ENCODE measurements at regions not wholly inside any gene's neighbourhood (a gene's known extent, or its start where the extent isn't known, plus 50 kb on each side); places are given as distances from the start of the nearest gene placed in this dataset.

DNA sequence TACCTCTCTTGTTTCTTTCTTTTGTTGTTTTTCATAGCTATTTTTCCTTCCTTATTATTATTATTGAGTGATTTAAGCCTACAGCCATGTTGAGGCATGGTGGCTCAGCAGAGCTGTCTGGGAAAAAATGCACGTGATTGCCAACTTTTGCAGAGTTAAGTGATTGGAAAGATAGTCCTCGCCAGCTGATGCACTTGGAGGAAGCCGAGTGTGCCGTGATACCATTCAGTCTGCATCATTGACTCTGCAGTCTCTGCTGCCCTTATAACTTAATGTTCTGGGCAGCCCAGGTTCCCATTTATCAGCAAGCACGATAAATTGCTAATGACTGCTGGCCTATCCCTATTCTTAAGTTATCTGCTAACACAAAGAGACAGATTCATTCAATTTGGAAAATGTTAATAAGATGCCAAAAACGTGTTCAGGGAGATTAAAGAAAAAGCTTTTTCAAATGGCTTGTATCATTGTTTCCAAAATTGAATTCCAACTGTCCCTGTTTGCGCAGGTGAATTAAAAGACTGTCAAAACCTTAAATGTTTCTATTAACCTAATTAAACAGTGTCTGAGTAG lies 232.9 kb upstream of the NPY start:
- Mint-ChIP-seq H3K27me3 (ENCODE audit: insufficient read depth, unreplicated experiment) (no peaks in the 10 kb centered on the region), H3K4me3 (ENCODE audit: unreplicated experiment) (no peak overlapping the region), H3K36me3 (ENCODE audit: insufficient read depth, unreplicated experiment) (no peaks in the 10 kb centered on the region), H3K9me3 (ENCODE audit: unreplicated experiment) (no peaks in the 10 kb centered on the region), H3K27ac (ENCODE audit: low read depth, unreplicated experiment) (no peak overlapping the region), H3K4me1 (ENCODE audit: insufficient read depth, unreplicated experiment) (peaks cover 26% of the 10 kb centered on the region)
- ChIA-PET POLR2A (no interaction called here), CTCF (interaction anchor here (0.6 kb wide), 2 partner anchors 13 to 148 kb away, joined by 3 to 4 read pairs; no protein-coding TSS in a partner anchor)
- DNase-seq (ENCODE audit: unreplicated experiment): no peak
- TF ChIP-seq, protein P1, sequence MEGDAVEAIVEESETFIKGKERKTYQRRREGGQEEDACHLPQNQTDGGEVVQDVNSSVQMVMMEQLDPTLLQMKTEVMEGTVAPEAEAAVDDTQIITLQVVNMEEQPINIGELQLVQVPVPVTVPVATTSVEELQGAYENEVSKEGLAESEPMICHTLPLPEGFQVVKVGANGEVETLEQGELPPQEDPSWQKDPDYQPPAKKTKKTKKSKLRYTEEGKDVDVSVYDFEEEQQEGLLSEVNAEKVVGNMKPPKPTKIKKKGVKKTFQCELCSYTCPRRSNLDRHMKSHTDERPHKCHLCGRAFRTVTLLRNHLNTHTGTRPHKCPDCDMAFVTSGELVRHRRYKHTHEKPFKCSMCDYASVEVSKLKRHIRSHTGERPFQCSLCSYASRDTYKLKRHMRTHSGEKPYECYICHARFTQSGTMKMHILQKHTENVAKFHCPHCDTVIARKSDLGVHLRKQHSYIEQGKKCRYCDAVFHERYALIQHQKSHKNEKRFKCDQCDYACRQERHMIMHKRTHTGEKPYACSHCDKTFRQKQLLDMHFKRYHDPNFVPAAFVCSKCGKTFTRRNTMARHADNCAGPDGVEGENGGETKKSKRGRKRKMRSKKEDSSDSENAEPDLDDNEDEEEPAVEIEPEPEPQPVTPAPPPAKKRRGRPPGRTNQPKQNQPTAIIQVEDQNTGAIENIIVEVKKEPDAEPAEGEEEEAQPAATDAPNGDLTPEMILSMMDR (IDR thresholded peaks at IDR 0.05; ENCODE audit: unreplicated experiment): no peak
- intact Hi-C loops (cut with micrococcal nuclease): no loop called here
- no TSS peak for BruUV-seq (replicated peaks)

DNA sequence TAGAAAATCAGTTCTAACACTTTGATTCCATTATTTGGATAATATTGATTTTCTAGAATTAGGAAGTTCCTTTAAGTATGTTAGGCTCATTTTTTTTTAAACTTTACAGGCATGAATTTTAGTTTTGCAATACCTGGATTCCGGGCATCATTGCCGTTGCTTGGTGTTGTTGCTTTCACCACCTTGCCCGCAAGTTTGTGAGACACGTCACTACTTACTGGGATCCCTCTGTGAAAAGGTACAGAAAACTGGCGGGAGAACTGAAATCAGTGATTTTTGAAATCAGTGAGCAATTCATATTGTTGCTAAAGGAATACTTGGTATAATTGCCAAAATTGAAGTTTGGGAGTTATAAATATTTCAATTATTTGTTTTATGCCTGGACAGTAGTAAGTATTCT lies 232.3 kb upstream of the NPY start:
- H3K9me3 Mint-ChIP-seq (ENCODE audit: unreplicated experiment): no peaks in the 10 kb centered on the region
- TF ChIP-seq, protein P1 (IDR thresholded peaks at IDR 0.05; ENCODE audit: unreplicated experiment): no peak
- H3K27ac Mint-ChIP-seq (ENCODE audit: low read depth, unreplicated experiment): no peak overlapping the region
- H3K4me1 Mint-ChIP-seq (ENCODE audit: insufficient read depth, unreplicated experiment): peaks cover 26% of the 10 kb centered on the region
- ChIA-PET CTCF (no interaction called here), POLR2A (interaction anchor here (1.2 kb wide), 1 partner anchor 23 kb away, joined by 4 read pairs; no protein-coding TSS in a partner anchor)
- no TSS peak for BruUV-seq (replicated peaks)
- no peak overlapping the region for H3K4me3 Mint-ChIP-seq (ENCODE audit: unreplicated experiment)
- peak; percentile 30 for DNase-seq (ENCODE audit: unreplicated experiment)
- intact Hi-C loops (cut with micrococcal nuclease): no loop called here
- H3K36me3 Mint-ChIP-seq (ENCODE audit: insufficient read depth, unreplicated experiment): no peaks in the 10 kb centered on the region
- no peaks in the 10 kb centered on the region for H3K27me3 Mint-ChIP-seq (ENCODE audit: insufficient read depth, unreplicated experiment)

DNA sequence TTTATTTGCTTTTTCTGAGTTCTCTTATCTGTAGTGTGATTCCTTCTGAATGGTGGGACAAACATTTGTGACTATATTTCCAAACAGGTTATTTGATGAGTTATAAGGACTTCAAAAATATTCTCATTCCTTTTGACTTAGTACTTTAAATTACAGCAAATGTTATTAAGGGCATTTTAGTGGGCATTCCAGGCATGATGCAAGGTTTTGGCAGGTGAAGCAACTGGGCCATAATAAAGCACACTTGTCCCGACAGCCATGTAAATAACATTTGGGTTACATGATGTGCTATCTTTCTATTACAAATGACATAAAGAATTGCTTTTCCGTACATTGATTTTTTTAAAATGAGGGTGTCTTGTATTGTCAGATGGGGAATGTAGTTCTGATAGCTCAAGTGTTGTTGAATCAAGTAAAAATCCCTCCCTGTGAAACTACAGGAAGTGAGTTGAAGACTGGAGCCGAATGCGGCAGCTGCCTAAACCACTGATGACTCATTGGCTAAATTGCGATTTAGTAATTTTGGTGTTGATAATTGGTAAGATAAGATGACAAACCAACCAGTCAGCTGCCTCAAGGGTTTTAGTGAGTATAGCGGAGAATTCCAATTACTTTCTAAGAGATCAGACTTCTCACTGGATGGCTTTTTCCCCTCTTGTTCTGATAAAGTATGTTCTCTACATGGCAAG lies 231.3 kb upstream of the NPY start:
- TF ChIP-seq, protein P1 (IDR thresholded peaks at IDR 0.05; ENCODE audit: unreplicated experiment): no peak
- Mint-ChIP-seq H3K4me1 (ENCODE audit: insufficient read depth, unreplicated experiment) (peaks cover 26% of the 10 kb centered on the region), H3K27me3 (ENCODE audit: insufficient read depth, unreplicated experiment) (no peaks in the 10 kb centered on the region), H3K9me3 (ENCODE audit: unreplicated experiment) (no peaks in the 10 kb centered on the region), H3K4me3 (ENCODE audit: unreplicated experiment) (peak overlapping the region; percentile 5), H3K27ac (ENCODE audit: low read depth, unreplicated experiment) (peak overlapping the region; percentile 23), H3K36me3 (ENCODE audit: insufficient read depth, unreplicated experiment) (no peaks in the 10 kb centered on the region)
- DNase-seq (ENCODE audit: unreplicated experiment): peak; percentile 88
- ChIA-PET CTCF (no interaction called here), POLR2A (interaction anchor here (0.5 to 1.2 kb wide), 5 partner anchors 9 to 975 kb away, joined by 3 to 4 read pairs (median 4); no protein-coding TSS in a partner anchor)
- intact Hi-C loops (cut with micrococcal nuclease): no loop called here
- BruUV-seq (replicated peaks): TSS peak; percentile 96

DNA sequence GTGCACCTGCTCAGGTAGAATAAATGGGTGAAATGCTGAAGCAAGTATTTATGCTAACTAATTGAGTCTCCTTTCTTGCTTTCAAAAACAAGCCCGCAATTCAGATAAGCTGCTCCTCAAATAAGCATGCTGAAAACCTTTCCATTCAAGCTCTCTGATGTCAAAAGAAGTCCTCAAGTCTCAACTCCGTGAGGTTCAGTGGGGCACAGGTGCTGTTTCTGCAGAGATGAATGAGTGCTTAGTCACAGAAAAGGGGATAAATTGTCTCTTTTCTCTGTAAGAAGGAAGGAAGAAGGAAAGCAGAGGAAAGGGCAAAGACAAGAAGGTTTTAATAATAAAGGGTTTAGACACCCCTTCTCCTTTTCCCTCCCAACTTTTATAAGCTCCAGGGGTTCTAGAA lies 229.8 kb upstream of the NPY start:
- Mint-ChIP-seq H3K9me3 (ENCODE audit: unreplicated experiment) (no peaks in the 10 kb centered on the region), H3K4me1 (ENCODE audit: insufficient read depth, unreplicated experiment) (peaks cover 26% of the 10 kb centered on the region), H3K36me3 (ENCODE audit: insufficient read depth, unreplicated experiment) (no peaks in the 10 kb centered on the region), H3K4me3 (ENCODE audit: unreplicated experiment) (no peak overlapping the region), H3K27me3 (ENCODE audit: insufficient read depth, unreplicated experiment) (no peaks in the 10 kb centered on the region), H3K27ac (ENCODE audit: low read depth, unreplicated experiment) (no peak overlapping the region)
- CTCF ChIA-PET: interaction anchor here (0.6 kb wide), 1 partner anchor 192 kb away, joined by 4 read pairs; no protein-coding TSS in a partner anchor
- DNase-seq (ENCODE audit: unreplicated experiment): no peak
- TF ChIP-seq, protein P1 (IDR thresholded peaks at IDR 0.05; ENCODE audit: unreplicated experiment): no peak
- no TSS peak for BruUV-seq (replicated peaks)
- intact Hi-C loops (cut with micrococcal nuclease): no loop called here
- POLR2A ChIA-PET: interaction anchor here (0.7 kb wide), 2 partner anchors 48 to 115 kb away, joined by 3 read pairs; no protein-coding TSS in a partner anchor
